Psoas muscle (tissue), 7 donors: ENCODE measurements at regions not wholly inside any gene's neighbourhood (a gene's known extent, or its start where the extent isn't known, plus 50 kb on each side); places are given as distances from the start of the nearest gene placed in this dataset.

Source experiments
- ATAC-seq, 4 donors: fragments of 200-7000 bp; cut with Tn5 transposase; one replicate each; pipeline ENCODE4 v1.9.1; 2020; ENCODE audit warnings: moderate library complexity in 3 of 4, mild to moderate bottlenecking in 2 of 4
- DNase-seq, 2 donors: peaks; one replicate each; pipeline ENCODE4 v3.0.0-alpha.2; 2020
- H3K27ac ChIP-seq: fragments of 200-600 bp; one replicate; pipeline ENCODE4 v1.8.0; 2022
- H3K27me3 ChIP-seq, 3 donors: fragments of 200-600 bp in 1 of 3; one replicate each; pipeline versions ENCODE4 v1.6.1 to v1.8.0; 2013 to 2022; ENCODE audit warnings: low read length in 2 of 3, mild to moderate bottlenecking in 2 of 3, moderate library complexity in 1 of 3; ENCODE audit not compliant: insufficient read depth in 3 of 3
- H3K36me3 ChIP-seq, 2 donors: fragments of 200-600 bp in 1 of 2; one replicate each; pipeline versions ENCODE4 v1.6.1 to v1.8.0; 2013 to 2022; ENCODE audit warnings: low read depth in 1 of 2, mild to moderate bottlenecking in 1 of 2, moderate library complexity in 1 of 2; ENCODE audit not compliant: insufficient read depth in 1 of 2
- H3K4me1 ChIP-seq: fragments of 200-600 bp; one replicate; pipeline ENCODE4 v1.8.0; 2022
- H3K4me3 ChIP-seq: fragments of 200-600 bp; one replicate; pipeline ENCODE4 v1.8.0; 2022; ENCODE audit warnings: mild to moderate bottlenecking
- H3K9me3 ChIP-seq: fragments of 200-600 bp; one replicate; pipeline ENCODE4 v1.8.0; 2022
- WGBS, 3 donors: extraction: QIAGEN DNeasy Blood & Tissue Kit; methylation state at CpG; one replicate each; pipeline versions ENCODE4 v1.1.6 to v1.1.7; 2013; 5-methylcytosine and 5-hydroxymethylcytosine counted together
- intact Hi-C, 2 donors: fragments of 100-400 bp; cut with DNase I; formaldehyde crosslinking; loops; one replicate each; pipeline versions ENCODE4 v1.11.0 to v1.14.2; 2022
- TF ChIP-seq, protein P1 (sequence below): fragments of 200-600 bp; IDR thresholded peaks from one replicate; pipeline ENCODE4 v1.8.0; 2022; ENCODE audit warnings: antibody characterized with exemption
- donor health status: healthy with polysubstance abuse.
- donor health status: DM: no; HTN: no; CAD: no; lungs with moderate emphysema.
- donor health status: Bipolar disorder and iron deficiency.
- donor health status: healthy.
- donor health status: DM: yes; HTN: yes; CAD: no.
- donor health status: DM: no; HTN: no; CAD: no.
- donor health status: DM: yes; HTN: yes; CAD: no.

DNA sequence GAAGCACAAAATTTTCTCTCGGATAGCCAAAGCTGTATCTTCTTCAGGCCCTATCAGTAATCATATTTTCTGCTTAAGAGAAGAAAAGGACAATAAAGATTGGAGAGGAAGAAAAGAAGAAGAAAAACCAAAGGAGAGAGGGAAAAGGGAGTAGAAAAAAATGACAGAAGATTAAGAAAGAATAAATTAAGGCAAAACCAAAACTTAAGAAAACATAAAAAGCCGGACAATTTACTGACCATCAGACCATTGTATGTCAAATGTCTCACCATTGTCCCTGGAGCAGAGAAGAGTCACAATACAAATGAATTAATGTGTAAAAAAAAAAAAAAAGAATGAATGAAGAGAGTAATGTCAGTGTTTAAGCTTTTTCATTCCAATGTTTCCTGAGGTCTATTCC lies 1274.8 kb downstream of the FSCB start:
- DNase-seq: no peak
- no peak for ATAC-seq
- Histone ChIP-seq H3K9me3 (peaks cover 6% of the 10 kb centered on the region), H3K4me3 (no peak overlapping the region), H3K36me3 (no peaks in the 10 kb centered on the region), H3K27me3 (no peaks in the 10 kb centered on the region), H3K27ac (no peak overlapping the region), H3K4me1 (no peaks in the 10 kb centered on the region)
- intact Hi-C loops: no loop called here
- WGBS, 3 donors: 88 to 96% (median 93%) methylated on average over 2 of the region's 2 CpGs
- TF ChIP-seq, protein P1, sequence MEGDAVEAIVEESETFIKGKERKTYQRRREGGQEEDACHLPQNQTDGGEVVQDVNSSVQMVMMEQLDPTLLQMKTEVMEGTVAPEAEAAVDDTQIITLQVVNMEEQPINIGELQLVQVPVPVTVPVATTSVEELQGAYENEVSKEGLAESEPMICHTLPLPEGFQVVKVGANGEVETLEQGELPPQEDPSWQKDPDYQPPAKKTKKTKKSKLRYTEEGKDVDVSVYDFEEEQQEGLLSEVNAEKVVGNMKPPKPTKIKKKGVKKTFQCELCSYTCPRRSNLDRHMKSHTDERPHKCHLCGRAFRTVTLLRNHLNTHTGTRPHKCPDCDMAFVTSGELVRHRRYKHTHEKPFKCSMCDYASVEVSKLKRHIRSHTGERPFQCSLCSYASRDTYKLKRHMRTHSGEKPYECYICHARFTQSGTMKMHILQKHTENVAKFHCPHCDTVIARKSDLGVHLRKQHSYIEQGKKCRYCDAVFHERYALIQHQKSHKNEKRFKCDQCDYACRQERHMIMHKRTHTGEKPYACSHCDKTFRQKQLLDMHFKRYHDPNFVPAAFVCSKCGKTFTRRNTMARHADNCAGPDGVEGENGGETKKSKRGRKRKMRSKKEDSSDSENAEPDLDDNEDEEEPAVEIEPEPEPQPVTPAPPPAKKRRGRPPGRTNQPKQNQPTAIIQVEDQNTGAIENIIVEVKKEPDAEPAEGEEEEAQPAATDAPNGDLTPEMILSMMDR: no peak

DNA sequence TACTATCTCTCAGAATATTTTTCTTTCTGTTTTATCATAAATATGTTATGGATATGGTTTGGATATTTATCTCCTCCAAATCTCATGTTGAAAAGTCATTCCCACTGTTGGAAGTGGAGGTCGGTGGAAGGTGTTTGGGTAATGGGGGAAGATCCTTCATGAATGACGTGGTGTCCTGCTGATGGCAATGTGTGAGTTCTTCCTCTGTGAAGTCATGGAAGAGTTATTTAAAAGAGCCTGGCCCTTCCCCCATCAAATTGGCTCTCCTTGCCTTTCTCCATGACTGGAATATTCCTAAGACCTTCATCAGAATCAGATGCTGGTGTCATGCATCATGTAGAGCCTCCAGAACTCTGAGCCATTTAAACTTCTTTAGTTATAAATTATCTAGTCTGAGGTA lies 1291.6 kb downstream of the FSCB start:
- Histone ChIP-seq H3K36me3 (no peaks in the 10 kb centered on the region), H3K4me3 (no peak overlapping the region), H3K9me3 (no peaks in the 10 kb centered on the region), H3K27ac (no peak overlapping the region), H3K27me3 (no peaks in the 10 kb centered on the region), H3K4me1 (no peaks in the 10 kb centered on the region)
- no peak for ATAC-seq
- DNase-seq: no peak
- 52 to 73% (median 55%) methylated on average over 2 of the region's 2 CpGs for WGBS, 3 donors
- intact Hi-C loops: no loop called here
- TF ChIP-seq, protein P1: no peak

- Histone ChIP-seq H3K9me3 (no peaks in the 10 kb centered on the region), H3K36me3 (no peaks in the 10 kb centered on the region), H3K4me3 (no peak overlapping the region), H3K27me3 (no peaks in the 10 kb centered on the region), H3K4me1 (no peaks in the 10 kb centered on the region), H3K27ac (no peak overlapping the region)
- ATAC-seq (no peak), DNase-seq (no peak)
- 86 to 91% (median 89%) methylated on average over 2 of the region's 2 CpGs for whole genome bisulfite sequencing, 3 donors
- TF ChIP-seq, protein P1: no peak
- intact Hi-C loops: no loop called here
Observed at GRCh38 chr14:43207189-43207588, 1299.9 kb downstream of the FSCB start.

DNA sequence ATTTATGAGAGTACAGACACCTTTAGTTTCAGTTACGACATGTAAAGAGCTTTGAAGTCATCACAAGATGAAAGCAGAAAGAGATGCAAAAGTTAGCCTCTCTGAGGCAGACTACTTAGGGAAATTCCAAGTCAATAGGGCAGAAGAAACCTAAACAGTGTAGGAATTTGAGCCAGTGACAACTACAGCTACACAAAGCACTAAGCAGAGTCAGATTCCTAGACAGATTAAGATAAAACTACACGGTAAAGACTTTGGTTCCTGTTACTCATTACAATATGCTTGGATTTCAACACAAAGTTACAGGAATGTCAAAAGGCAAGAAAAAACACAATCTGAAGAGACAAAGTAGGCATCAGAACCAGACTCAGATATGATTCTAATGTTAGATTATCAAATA lies 1302.3 kb downstream of the FSCB start:
- intact Hi-C loops: no loop called here
- ATAC-seq (no peak), DNase-seq (no peak)
- WGBS, 3 donors: 53 to 60% (median 54%) methylated on average over 2 of the region's 2 CpGs
- TF ChIP-seq, protein P1: no peak
- H3K36me3 ChIP-seq: no peaks in the 10 kb centered on the region
- no peak overlapping the region for H3K27ac ChIP-seq
- H3K27me3 ChIP-seq: no peaks in the 10 kb centered on the region
- no peak overlapping the region for H3K4me3 ChIP-seq
- H3K4me1 ChIP-seq: no peaks in the 10 kb centered on the region
- no peaks in the 10 kb centered on the region for H3K9me3 ChIP-seq

DNA sequence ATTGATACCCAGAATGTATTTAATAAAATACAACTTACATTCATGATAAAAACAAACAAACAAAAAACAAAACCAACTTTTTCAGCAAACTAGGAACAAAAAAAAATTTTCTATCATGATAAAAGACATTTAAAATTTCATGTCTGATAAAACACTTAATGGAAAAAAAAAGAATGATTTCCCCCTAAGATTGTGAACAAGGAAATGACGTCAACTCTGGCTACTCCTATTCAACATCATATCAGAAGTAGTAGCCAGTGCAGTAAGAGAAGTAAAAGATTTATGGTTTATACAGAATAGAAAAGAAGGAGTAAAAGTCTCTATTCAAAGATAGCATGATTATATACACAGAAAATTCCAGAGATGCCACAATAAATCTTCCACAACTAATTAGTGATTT lies 1306.6 kb downstream of the FSCB start:
- no peak overlapping the region for H3K4me3 ChIP-seq
- H3K27ac ChIP-seq: no peak overlapping the region
- intact Hi-C loops: no loop called here
- no peak for ATAC-seq
- no peaks in the 10 kb centered on the region for H3K36me3 ChIP-seq
- DNase-seq: no peak
- H3K4me1 ChIP-seq: no peaks in the 10 kb centered on the region
- no peaks in the 10 kb centered on the region for H3K27me3 ChIP-seq
- no peaks in the 10 kb centered on the region for H3K9me3 ChIP-seq
- TF ChIP-seq, protein P1: no peak
- 61 to 66% (median 63%) methylated on average over 1 of the region's 1 CpG for WGBS, 3 donors
